Prostate gland (tissue), 2 donors: ENCODE measurements at regions not wholly inside any gene's neighbourhood (a gene's known extent, or its start where the extent isn't known, plus 50 kb on each side); places are given as distances from the start of the nearest gene placed in this dataset.

Experiments
- POLR2AphosphoS5 ChIP-seq: sonication (generic); formaldehyde crosslinking; IDR thresholded peaks from one replicate; pipeline ENCODE4 v1.6.1; 2017; ENCODE audit warnings: antibody characterized with exemption
- TF ChIP-seq, protein P1 (sequence below), 4 experiments: fragments of 200-600 bp in 2 of 4; fragments of 450-650 bp in 2 of 4; sonication (generic) in 2 of 4; IDR thresholded peaks; 1 replicate in 3 of 4; 2 replicates in 1 of 4; pipeline ENCODE4 v1.5.1; 2016 to 2019; ENCODE audit warnings: antibody characterized with exemption in 4 of 4, mild to moderate bottlenecking in 2 of 4, moderate library complexity in 2 of 4

GRCh38 chr9:86825299-86825698 lies 122.0 kb downstream of the GAS1 start:
- TF ChIP-seq, protein P1, sequence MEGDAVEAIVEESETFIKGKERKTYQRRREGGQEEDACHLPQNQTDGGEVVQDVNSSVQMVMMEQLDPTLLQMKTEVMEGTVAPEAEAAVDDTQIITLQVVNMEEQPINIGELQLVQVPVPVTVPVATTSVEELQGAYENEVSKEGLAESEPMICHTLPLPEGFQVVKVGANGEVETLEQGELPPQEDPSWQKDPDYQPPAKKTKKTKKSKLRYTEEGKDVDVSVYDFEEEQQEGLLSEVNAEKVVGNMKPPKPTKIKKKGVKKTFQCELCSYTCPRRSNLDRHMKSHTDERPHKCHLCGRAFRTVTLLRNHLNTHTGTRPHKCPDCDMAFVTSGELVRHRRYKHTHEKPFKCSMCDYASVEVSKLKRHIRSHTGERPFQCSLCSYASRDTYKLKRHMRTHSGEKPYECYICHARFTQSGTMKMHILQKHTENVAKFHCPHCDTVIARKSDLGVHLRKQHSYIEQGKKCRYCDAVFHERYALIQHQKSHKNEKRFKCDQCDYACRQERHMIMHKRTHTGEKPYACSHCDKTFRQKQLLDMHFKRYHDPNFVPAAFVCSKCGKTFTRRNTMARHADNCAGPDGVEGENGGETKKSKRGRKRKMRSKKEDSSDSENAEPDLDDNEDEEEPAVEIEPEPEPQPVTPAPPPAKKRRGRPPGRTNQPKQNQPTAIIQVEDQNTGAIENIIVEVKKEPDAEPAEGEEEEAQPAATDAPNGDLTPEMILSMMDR (IDR thresholded peaks at IDR 0.05), result no peak
- no peak for TF ChIP-seq POLR2AphosphoS5
